ENCODE measurements at regions not wholly inside any gene's neighbourhood (a gene's known extent, or its start where the extent isn't known, plus 50 kb on each side); places are given as distances from the start of the nearest gene placed in this dataset.

- ATAC-seq (no peak), DNase-seq (no peak)
- no peak overlapping the region for H3K4me3 Mint-ChIP-seq
- no peaks in the 10 kb centered on the region for H3K4me1 Mint-ChIP-seq
- H3K9me3 Mint-ChIP-seq: no peaks in the 10 kb centered on the region
- H3K27me3 Mint-ChIP-seq: no peaks in the 10 kb centered on the region
- no peak overlapping the region for H3K27ac Mint-ChIP-seq
These were observed 191.2 kb upstream of the CDH19 start for GRCh38 chr18:66795051-66795450.

GRCh38 chr18:66792466-66792865 is 188.6 kb upstream of the CDH19 start:
- no peaks in the 10 kb centered on the region for H3K27me3 Mint-ChIP-seq
- DNase-seq: no peak
- no peaks in the 10 kb centered on the region for H3K9me3 Mint-ChIP-seq
- no peak overlapping the region for H3K27ac Mint-ChIP-seq
- no peaks in the 10 kb centered on the region for H3K4me1 Mint-ChIP-seq
- no peak for ATAC-seq
- H3K4me3 Mint-ChIP-seq: no peak overlapping the region

GRCh38 chr18:66780609-66781008 is 176.7 kb upstream of the CDH19 start:
- no peak for DNase-seq
- no peak overlapping the region for H3K27ac Mint-ChIP-seq
- H3K4me3 Mint-ChIP-seq: no peak overlapping the region
- H3K27me3 Mint-ChIP-seq: no peaks in the 10 kb centered on the region
- H3K4me1 Mint-ChIP-seq: no peaks in the 10 kb centered on the region
- ATAC-seq: no peak
- H3K9me3 Mint-ChIP-seq: peaks cover 0 to 12% of the 10 kb centered on the region in 2 donors

GRCh38 chr18:66778048-66778447 is 174.2 kb upstream of the CDH19 start:
- no peak for ATAC-seq
- no peaks in the 10 kb centered on the region for H3K4me1 Mint-ChIP-seq
- no peak for DNase-seq
- no peak overlapping the region for H3K27ac Mint-ChIP-seq
- H3K4me3 Mint-ChIP-seq: no peak overlapping the region
- peaks cover 0 to 12% of the 10 kb centered on the region in 2 donors for H3K9me3 Mint-ChIP-seq
- H3K27me3 Mint-ChIP-seq: no peaks in the 10 kb centered on the region

- Mint-ChIP-seq H3K27ac (no peak overlapping the region), H3K27me3 (no peaks in the 10 kb centered on the region), H3K4me1 (no peaks in the 10 kb centered on the region), H3K4me3 (no peak overlapping the region), H3K9me3 (no peaks in the 10 kb centered on the region)
- ATAC-seq: no peak
- DNase-seq: no peak
These were observed 165.5 kb upstream of the CDH19 start for GRCh38 chr18:66769375-66769774.

GRCh38 chr18:66764230-66764629 is 160.3 kb upstream of the CDH19 start:
- no peak for ATAC-seq
- Mint-ChIP-seq H3K27me3 (no peaks in the 10 kb centered on the region), H3K4me1 (no peaks in the 10 kb centered on the region), H3K27ac (no peak overlapping the region), H3K9me3 (no peaks in the 10 kb centered on the region), H3K4me3 (no peak overlapping the region)
- no peak for DNase-seq

- H3K27me3 Mint-ChIP-seq: no peaks in the 10 kb centered on the region
- H3K4me3 Mint-ChIP-seq: no peak overlapping the region
- no peaks in the 10 kb centered on the region for H3K4me1 Mint-ChIP-seq
- no peaks in the 10 kb centered on the region for H3K9me3 Mint-ChIP-seq
- H3K27ac Mint-ChIP-seq: no peak overlapping the region
- DNase-seq (no peak), ATAC-seq (no peak)
These were observed 157.3 kb upstream of the CDH19 start for GRCh38 chr18:66761166-66761565.

GRCh38 chr18:66760559-66760958 is 156.7 kb upstream of the CDH19 start:
- Mint-ChIP-seq H3K27ac (no peak overlapping the region), H3K27me3 (no peaks in the 10 kb centered on the region), H3K4me1 (no peaks in the 10 kb centered on the region), H3K9me3 (no peaks in the 10 kb centered on the region), H3K4me3 (no peak overlapping the region)
- DNase-seq (no peak), ATAC-seq (no peak)

GRCh38 chr18:66759050-66759828 is 155.3 kb upstream of the CDH19 start:
- no peak for ATAC-seq
- H3K9me3 Mint-ChIP-seq: no peaks in the 10 kb centered on the region

GRCh38 chr18:66757946-66758345 is 154.1 kb upstream of the CDH19 start:
- no peak for ATAC-seq
- H3K27ac Mint-ChIP-seq: no peak overlapping the region

More at GRCh38 chr18:66759050-66759828, 155.3 kb upstream of the CDH19 start:
- no peak overlapping the region for H3K4me3 Mint-ChIP-seq
- DNase-seq: no peak
- no peaks in the 10 kb centered on the region for H3K27me3 Mint-ChIP-seq
- no peaks in the 10 kb centered on the region for H3K4me1 Mint-ChIP-seq
- H3K27ac Mint-ChIP-seq: no peak overlapping the region

GRCh38 chr18:66754335-66754734 is 150.4 kb upstream of the CDH19 start:
- Mint-ChIP-seq H3K4me1 (no peaks in the 10 kb centered on the region), H3K27ac (no peak overlapping the region), H3K27me3 (no peaks in the 10 kb centered on the region), H3K4me3 (no peak overlapping the region), H3K9me3 (no peaks in the 10 kb centered on the region)
- DNase-seq: no peak
- ATAC-seq: no peak

More at GRCh38 chr18:66757946-66758345, 154.1 kb upstream of the CDH19 start:
- H3K27me3 Mint-ChIP-seq: no peaks in the 10 kb centered on the region
- DNase-seq: no peak
- H3K9me3 Mint-ChIP-seq: no peaks in the 10 kb centered on the region
- no peak overlapping the region for H3K4me3 Mint-ChIP-seq
- H3K4me1 Mint-ChIP-seq: no peaks in the 10 kb centered on the region

- DNase-seq (no peak), ATAC-seq (no peak)
- H3K27me3 Mint-ChIP-seq: no peaks in the 10 kb centered on the region
- no peaks in the 10 kb centered on the region for H3K4me1 Mint-ChIP-seq
- no peak overlapping the region for H3K4me3 Mint-ChIP-seq
- no peak overlapping the region for H3K27ac Mint-ChIP-seq
- H3K9me3 Mint-ChIP-seq: no peaks in the 10 kb centered on the region
These were observed 148.8 kb upstream of the CDH19 start for GRCh38 chr18:66752733-66753132.

- H3K4me1 Mint-ChIP-seq: no peaks in the 10 kb centered on the region
- no peak for ATAC-seq
These were observed 145.7 kb upstream of the CDH19 start for GRCh38 chr18:66749481-66750035.

GRCh38 chr18:66749030-66749429 is 145.1 kb upstream of the CDH19 start:
- no peak for DNase-seq
- H3K4me1 Mint-ChIP-seq: no peaks in the 10 kb centered on the region
- H3K4me3 Mint-ChIP-seq: no peak overlapping the region
- no peaks in the 10 kb centered on the region for H3K27me3 Mint-ChIP-seq
- no peak for ATAC-seq
- no peak overlapping the region for H3K27ac Mint-ChIP-seq
- no peaks in the 10 kb centered on the region for H3K9me3 Mint-ChIP-seq

More at GRCh38 chr18:66749481-66750035, 145.7 kb upstream of the CDH19 start:
- Mint-ChIP-seq H3K27ac (no peak overlapping the region), H3K4me3 (no peak overlapping the region), H3K27me3 (no peaks in the 10 kb centered on the region), H3K9me3 (no peaks in the 10 kb centered on the region)
- DNase-seq: no peak

GRCh38 chr18:66742832-66743231 is 138.9 kb upstream of the CDH19 start:
- H3K9me3 Mint-ChIP-seq: no peaks in the 10 kb centered on the region
- DNase-seq (no peak), ATAC-seq (no peak)
- H3K4me3 Mint-ChIP-seq: no peak overlapping the region
- H3K27me3 Mint-ChIP-seq: no peaks in the 10 kb centered on the region
- no peak overlapping the region for H3K27ac Mint-ChIP-seq
- H3K4me1 Mint-ChIP-seq: no peaks in the 10 kb centered on the region

- H3K27me3 Mint-ChIP-seq: no peaks in the 10 kb centered on the region
- H3K27ac Mint-ChIP-seq: no peak overlapping the region
- no peak overlapping the region for H3K4me3 Mint-ChIP-seq
- no peak for DNase-seq
- no peaks in the 10 kb centered on the region for H3K4me1 Mint-ChIP-seq
- H3K9me3 Mint-ChIP-seq: peaks cover 0 to 7% of the 10 kb centered on the region in 2 donors
- no peak for ATAC-seq
These were observed 132.0 kb upstream of the CDH19 start for GRCh38 chr18:66735933-66736332.

GRCh38 chr18:66734451-66734850 is 130.6 kb upstream of the CDH19 start:
- H3K27ac Mint-ChIP-seq: no peak overlapping the region
- H3K9me3 Mint-ChIP-seq: peaks cover 0 to 7% of the 10 kb centered on the region in 2 donors
- ATAC-seq (no peak), DNase-seq (no peak)
- H3K27me3 Mint-ChIP-seq: no peaks in the 10 kb centered on the region
- no peak overlapping the region for H3K4me3 Mint-ChIP-seq
- H3K4me1 Mint-ChIP-seq: no peaks in the 10 kb centered on the region

Data from stimulated activated naive CD8-positive, alpha-beta T cell treated with anti-CD3 and anti-CD28 coated beads, Interleukin-15, amount 100 ng/mL, for 72 hours (primary cell).